SKM-1 treated with dmso at 0.1 percent for 144 hours (cell line): ENCODE measurements at regions not wholly inside any gene's neighbourhood (a gene's known extent, or its start where the extent isn't known, plus 50 kb on each side); places are given as distances from the start of the nearest gene placed in this dataset.
A peak's percentile ranks its signal among the peaks of the same experiment; 100 is the strongest.

Source experiments
- DNase-seq: peaks from one replicate; lab custom pipeline; 2025; ENCODE audit not compliant: unreplicated experiment; lab: John Stamatoyannopoulos, UW

DNA sequence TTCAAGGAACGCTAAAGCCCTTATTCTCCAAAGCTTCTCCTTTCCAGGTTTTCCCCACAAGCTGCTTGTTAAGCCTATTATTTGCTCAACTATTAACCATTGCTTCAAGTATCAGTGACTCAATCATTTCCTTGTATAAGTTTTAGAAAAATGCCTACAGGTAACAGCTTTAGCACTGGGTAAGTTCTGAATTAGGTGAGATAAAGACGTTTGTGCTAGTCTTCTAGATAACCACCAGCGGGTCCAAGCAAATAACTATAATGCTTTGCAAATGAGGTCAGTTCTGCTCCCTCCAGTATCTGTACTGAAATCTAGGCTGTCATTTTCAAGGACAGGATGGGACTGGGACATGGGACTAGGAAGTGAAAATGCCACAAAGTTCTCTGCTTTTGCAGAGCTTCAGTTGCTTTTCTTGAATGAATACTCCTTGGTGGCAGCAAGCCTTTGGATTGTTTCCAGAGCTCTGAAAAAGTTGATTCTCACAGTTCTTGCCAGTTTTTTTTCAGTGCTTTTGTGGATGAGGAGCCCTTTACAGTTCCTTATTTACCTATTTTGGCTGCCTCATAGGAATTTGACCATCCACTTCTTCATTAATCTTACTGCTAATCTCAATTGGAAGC lies 1487.7 kb downstream of the EFNB2 start:
- DNase-seq, result no peak

DNA sequence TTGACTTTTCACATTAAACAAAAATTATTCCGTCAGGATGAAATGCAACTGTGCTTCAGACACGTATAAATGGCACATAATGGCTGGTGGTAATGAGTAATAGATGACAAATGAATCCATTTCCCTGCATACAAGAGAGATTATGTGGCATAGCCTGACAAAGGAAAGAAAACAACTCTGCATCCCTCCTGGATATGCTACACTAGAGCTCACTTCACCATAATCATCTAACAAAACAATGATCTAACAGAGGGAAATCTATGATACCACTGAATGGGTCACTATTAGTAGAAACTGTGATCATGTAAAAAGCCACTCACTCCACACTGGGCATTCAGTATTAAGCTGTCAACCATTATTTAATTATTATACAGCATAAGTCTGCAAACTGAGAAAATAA lies 1498.4 kb downstream of the EFNB2 start:
- DNase-seq, result no peak

DNA sequence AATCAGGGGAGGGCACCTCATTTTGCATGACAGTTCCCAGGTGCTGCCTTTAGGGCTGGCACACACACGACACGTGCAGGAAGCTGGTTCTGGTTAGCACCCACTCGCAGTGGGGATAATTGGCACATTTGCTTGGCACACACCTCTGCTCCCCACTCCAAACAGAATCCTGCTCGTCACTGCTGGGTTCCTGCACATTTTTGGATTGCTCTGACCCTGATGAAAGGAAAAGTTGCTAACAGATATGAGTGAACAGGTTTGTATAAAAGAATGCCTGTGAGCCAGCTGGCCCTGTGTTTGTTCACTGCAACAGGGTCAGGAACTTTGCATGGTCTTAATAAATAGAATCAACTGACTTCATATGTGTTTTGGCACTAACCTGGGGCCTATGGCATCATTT lies 1500.4 kb downstream of the EFNB2 start:
- DNase-seq, result no peak

DNA sequence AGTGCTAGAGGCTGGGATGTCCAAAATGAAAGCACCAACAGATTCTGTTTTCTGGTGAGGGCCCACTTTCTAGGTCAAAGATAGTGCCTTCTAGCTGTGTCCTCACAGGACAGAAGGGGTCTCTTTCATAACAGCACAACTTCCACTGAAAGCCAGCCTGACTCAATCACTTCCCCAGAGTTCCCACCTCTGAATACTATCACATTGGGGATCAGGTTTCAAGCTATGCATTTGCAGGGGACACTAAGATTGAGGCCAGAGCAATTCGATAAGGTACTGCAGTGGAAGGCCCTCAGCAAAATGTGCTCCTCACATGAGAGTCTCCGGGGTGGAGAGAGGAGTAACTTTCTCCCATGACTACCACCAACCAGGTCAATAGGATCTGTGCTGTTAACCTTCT lies 1501.5 kb downstream of the EFNB2 start:
- DNase-seq, result no peak

DNA sequence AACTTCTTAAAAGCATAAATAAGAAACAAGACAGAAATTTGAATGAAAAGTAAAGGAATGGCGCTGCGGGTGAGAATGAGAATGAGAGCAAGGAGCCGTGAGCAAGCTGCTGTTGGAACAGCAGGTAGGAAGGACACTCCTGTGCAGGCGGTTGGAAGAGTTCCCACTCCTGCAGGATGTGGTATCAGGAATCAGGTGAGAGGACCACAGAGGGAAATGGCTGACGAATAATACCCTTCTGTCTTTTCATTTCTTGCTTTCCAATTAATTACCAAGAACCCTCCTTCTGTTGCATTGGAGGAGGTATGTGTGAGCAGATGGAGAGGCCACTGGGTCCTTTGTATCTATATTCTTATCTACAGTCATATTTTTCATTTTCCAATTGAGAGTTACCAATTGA lies 1504.2 kb downstream of the EFNB2 start:
- DNase-seq, result no peak

DNA sequence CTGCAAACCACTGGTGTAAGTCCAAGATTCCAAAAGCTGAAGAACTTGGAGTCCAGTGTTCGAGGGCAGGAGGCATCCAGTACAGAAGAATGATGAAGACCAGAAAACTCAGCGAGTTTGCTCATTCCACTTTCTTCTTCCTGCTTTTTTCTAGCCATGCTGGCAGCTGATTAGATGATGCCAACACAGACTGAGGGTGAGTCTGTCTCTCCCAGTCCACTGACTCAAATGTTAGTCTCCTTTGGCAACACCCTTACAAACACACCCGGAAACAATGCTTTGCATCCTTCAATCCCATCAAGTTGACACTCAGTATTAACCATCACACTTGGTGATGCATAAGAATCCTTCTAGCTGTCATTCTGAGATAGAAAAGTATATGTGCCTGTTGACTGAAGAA lies 1504.6 kb downstream of the EFNB2 start:
- DNase-seq, result no peak

DNA sequence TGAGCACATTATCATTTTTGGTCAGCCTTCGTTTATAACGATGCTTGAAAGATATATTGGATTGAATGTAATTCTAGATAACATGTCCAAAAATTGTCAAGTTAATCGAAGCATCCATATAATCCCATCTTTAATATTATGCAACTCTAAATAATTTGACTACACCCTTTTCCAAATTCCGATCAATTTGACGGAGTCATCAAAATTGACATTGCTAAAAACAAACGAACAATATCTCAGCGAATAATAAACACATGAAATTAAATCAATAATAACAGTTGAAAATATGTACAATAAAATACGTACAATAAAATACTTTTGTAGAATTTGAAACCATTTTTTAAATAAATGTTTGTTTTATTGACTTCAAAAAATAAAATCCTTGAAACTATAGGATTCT lies 1516.4 kb downstream of the EFNB2 start:
- DNase-seq, result no peak

DNA sequence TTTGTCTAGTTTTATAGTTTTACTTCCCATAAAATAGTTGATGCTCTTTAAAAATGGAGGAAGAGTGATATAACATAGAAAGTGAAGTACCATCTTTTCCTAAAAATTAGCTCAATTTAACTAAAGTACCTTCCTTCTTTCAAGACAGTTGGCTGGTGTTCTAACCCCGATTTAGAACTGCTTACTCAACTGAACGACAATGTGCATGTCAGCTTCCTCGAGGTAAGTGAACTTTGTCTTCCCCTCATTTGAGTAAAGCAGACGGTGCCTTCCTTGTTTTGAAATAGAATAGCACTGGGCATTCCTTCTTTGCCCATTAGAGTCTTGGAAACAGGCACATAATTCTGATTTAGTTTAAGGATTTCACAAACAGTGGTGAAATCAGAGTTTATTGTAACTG lies 1519.2 kb downstream of the EFNB2 start:
- DNase-seq, result peak; percentile 2

DNA sequence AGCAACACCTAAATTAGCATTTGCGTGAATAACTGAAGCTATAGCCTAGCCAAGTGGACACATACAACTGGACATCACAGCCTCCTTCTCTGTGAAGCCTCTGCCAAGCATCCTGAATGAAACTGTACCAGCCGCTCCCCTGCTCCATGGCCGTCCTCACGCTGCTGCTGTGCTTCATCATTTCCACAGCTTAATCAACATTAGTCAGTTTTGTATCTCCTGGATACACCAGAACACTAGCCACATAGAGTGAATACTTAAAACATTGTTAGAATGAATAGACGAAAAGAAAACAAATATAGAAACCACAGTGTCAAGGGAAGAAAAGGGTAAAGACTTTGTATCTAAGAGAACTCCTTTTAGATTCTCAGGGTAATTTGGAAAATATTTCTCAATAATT lies 1526.9 kb downstream of the EFNB2 start:
- DNase-seq, result no peak

DNA sequence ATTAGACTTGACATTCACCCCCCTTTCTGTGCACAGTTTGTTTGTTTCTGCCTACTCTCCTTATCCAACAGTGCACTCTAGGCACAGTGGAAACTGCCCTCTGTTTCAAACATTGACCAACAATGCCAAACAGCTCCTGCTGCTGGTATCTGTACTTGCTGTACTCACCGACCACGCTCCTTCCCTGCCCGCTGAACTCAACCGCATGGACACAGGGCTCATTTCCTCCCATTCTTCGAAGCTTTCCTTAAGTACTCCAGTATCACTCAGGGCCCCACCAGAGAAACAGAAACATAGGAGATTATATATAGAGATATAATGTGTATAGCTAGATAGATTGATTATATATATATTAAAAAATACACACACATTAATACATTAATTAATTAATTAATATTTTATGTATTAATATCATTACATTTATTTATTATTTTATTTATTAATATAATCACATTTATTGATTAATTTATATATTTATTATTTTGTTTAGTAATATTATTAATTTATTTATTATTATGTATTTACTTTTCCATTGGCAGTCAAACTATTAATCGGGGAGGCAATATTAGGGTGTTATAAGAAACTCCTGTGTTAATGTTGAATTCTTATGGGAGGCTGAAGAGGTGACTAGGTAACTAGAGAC lies 1528.2 kb downstream of the EFNB2 start:
- DNase-seq, result no peak

DNA sequence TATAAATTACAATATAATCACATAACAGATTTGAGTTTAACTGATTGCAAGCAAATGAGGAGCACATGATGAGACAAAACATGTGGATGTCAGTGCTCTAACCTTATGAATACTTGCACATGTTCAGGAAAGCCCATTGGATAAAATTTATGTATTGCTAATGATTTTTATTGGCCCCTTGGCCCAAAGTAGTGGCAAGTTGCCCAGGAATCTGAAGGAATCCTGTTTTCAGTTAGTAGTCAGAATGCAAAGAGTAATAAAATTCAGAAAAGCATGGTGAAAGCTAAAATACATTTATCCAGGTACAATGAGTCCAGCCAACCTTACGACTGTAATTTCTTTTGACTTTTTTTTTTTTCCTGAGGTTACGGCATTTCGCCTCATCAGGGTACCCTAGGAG lies 1539.4 kb downstream of the EFNB2 start:
- DNase-seq, result no peak

DNA sequence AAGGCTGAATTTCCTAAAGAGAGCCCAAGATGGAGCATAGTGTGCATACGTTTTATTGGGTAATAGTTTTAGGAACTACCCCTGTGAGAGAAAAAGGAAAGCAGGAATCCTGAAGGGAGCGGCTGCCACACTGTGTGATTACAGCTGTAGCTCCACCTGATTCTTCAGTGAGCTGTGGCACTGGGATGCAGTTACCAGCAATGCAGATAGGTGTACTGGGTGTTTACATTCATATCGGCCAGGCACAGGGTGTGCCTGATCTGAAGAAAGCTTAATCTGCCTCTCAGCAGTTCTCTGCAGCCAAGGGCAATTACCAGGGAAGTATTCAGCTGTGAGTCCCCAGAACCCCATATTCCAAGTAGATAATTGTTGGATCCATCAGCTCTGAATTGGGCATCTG lies 1541.8 kb downstream of the EFNB2 start:
- no peak for DNase-seq

DNA sequence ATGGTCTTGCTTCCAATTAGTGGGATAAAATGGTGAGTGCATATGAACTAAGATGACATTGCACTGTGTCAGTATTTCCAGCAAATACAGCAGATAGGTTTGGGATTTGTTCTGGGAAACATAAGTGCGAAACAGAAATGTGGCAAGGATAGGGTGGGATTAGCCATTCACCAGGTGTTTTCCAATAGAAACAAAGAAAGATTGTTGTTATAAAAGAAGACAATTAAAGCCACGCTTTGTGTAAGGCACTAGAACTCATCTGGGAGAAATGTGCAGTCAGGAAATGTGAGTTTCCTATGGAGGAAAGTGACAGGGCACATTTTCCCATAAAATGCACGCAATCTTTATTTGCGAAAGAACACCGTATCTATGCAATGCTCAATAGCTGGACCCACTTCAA lies 1547.8 kb downstream of the EFNB2 start:
- DNase-seq, result no peak

DNA sequence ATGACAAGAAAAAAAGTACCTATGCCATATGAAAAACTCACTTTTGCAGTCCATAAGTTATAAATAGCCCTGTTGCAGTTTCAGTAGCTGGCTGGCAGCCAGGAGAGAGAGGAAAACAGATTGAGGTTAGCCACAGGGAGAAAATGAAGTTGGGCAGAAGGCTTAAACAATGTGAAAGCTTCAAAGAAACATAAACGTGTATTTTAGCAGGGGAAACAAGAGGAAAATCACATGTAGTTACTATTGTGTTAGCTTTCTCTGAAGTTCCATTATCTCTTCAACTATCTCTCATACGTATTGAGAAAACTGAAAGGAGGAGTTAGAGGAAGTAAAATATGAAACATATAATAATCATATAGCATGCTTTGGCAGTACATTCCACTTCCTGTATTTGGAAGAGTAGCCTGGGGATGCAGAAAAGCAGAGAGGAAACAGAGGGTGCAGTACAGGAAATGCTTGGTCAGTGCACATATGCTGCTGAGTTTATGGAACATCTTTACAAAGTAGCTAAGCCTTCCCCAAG lies 1551.1 kb downstream of the EFNB2 start:
- DNase-seq, result peak; percentile 80

DNA sequence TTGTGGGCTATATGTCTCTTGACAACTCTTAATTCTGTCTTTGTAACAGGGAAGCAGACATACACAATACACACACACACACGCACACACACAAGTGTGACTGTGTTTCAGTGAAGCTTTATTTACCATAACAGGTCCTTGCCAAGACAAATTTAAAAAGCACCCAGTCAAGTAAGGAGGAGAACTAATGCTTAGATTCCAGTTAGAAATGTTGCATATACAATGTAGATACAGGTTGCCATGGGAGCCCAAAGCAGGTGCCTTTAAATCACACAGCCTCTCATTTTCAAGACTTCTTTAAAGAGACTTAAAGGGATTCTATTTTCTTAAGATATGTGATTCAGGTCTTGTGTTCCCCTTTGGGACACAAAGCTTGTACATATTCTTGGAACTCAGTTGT lies 1551.9 kb downstream of the EFNB2 start:
- no peak for DNase-seq

DNA sequence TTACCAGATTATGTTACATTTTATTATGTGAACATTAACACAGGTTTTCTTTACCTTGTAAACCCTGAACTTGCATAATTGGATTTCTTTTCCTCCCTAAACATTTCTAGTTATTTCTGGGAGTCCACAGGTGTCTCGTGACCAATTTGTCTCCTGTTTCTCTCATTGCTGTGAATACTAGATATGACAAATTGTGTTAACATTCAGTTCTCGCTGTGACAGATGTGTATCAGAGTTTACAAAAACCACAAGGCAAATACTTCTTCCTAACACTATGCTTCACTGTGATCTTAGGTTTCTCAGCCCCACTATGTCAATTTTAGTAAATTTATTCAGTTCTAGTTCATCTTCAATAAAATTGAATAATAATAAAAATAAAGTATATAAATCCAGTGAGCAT lies 1554.9 kb downstream of the EFNB2 start:
- DNase-seq, result no peak

DNA sequence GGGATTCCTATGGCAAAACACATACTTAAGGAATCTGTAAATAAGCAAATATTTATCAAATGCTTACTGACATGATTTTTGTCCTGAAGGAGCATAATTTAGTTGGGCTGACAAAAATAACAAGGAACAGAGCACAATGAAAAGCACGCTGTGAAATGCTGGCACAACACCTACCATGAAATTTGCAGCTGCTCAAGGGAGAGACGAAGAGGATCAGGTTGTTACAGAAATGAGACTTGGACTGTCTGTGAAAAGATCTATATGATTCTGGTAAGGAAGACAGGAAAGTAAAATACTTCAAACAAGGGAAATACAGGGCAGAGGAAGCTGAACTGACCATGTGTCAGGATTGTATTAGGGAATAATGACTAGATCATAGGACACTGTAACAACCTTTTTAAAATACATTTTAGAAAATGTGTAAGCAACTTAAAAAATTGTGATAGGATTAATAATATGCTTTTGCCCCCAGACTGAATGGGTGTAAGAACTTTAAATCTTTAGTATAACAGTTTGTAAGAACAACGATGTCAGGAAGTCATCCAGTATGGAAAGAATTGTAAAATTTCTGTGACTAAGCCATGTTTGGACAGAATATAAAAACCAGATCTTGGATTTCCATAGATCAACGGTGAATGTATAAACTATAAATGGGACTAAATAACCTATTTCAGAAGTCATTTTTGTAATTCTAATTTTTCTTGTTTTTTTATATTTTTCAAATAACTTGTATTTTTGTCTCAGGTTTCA lies 1556.0 kb downstream of the EFNB2 start:
- no peak for DNase-seq

DNA sequence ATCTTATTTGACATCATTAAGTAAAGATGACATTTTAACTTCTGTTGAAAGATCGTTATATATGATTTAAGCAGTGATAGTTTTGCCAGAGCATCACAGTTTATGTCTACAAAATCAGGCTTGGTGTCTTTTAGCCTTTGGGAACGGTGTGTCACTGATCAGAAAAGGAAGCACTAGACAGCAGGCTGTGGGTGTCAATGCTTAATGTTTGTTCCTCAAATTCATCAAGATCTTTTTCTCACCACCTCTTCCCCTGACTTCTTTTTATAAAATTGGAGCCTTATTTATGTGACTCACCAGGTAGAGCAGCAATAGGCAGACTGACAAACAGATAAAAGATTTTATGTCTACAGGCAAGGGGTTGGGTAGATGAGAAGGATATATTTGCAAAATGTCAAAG lies 1558.5 kb downstream of the EFNB2 start:
- peak; percentile 9 for DNase-seq

DNA sequence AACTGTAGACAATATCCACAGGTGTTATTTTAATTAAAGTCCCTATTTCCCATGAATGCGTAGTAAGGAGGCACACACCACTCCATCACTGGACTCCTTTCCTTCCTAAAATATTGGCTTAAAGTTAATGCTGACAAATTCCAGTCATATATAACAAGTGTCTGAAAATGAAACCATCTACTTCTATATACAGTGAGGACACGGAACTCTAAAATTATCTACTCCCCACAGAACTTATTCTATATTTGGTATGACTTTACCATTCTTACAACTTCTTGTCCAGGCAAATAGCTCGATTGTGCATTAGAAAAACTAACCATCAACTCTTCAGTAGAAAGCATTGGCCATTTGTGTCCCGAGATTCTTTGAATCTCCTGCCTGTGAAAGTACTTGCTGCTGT lies 1560.2 kb downstream of the EFNB2 start:
- no peak for DNase-seq

DNA sequence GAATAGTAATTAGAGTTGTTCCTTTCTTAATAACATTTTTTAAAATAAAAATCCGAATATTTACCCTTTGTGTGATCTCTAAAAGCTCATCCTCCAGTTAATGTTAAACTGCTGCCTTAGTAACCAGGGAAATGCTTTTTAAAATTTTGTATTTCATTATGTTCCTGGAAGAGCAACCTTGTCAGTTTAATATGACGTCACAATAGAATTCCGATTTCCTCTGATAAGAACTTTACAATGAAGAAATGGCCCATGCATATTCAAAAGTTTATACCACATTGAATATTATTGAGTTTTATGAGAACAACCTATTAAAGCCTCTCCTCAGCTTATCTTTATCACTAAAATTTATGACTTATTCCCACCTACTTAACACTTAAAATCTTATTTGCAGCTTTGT lies 1566.6 kb downstream of the EFNB2 start:
- no peak for DNase-seq

DNA sequence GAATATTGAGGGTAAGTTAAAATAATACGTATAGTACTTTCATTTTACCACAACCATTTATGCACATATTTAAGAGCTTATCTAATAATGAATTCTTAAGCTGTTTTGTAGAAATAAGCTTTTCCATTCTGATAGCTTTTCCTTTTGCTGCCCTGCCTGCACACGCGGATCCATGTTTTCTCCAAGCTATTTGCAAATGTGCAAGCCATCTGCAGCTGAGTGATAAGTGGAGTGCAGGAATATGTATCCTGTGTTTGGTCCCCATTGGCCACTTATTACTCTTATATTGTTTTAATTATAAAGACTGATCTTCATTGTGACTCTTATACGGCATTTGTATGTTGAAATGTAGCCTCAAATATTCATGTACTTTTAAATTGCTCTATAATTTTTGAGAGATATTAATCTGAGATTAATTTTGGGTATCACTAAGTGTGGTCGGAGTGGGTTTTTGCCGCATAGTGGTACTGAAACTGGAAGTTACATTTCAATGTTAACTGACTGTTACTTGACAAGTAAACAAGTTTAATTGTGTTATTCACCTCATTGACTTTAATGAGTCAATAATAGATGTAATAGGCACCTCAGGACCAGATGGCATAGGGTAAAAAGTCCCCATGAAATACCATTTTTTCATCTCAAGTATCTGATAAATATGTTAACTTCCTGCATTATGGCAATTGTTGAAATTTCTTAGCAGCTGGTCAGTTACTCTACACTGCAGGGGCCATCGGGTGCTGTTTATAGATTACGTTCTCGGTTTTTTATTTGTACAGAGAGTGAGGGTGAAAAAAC lies 1567.4 kb downstream of the EFNB2 start:
- DNase-seq, result no peak

DNA sequence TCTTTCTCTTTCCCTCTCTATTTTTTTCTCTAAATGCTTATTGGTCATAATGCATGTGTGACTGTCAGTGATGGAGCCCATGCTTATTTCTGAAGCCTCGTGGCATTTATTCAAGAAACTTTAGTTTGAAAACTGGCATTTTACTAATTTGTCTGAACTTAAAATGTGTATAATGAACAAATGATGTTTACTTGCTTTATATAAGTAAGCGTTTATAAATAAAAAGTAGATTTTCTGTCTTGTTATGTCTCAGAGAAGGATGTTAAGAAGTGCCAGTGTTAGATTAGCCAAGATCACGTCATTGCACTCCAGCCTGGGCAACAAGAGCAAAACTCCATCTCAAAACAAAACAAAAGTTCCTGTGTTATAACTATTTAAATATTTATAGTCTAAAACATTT lies 1568.1 kb downstream of the EFNB2 start:
- no peak for DNase-seq
